Right renal pelvis (tissue), 4 donors: ENCODE measurements at regions not wholly inside any gene's neighbourhood (a gene's known extent, or its start where the extent isn't known, plus 50 kb on each side); places are given as distances from the start of the nearest gene placed in this dataset.
"Not testable (repeated sequence)": the region's sequence is repeated elsewhere in the genome, so short reads cannot be mapped to it uniquely, and the experiment has no call there.

Experiments
- DNase-seq, 4 donors: peaks; one replicate each; pipeline ENCODE4 v3.0.0-alpha.2; 2013; ENCODE audit warnings: low read depth in 4 of 4, low spot score in 3 of 4, missing footprints in 1 of 4

GRCh38 chr7:67604461-67605386 is 608.1 kb downstream of the TYW1 start:
- no peak for DNase-seq

GRCh38 chr7:67608806-67609205 is 612.2 kb downstream of the TYW1 start:
- no peak for DNase-seq

- DNase-seq, result no peak
These were observed 614.3 kb downstream of the TYW1 start for GRCh38 chr7:67610897-67611296.

- no peak for DNase-seq
These were observed 618.2 kb downstream of the TYW1 start for GRCh38 chr7:67614843-67615242.

- DNase-seq, result no peak
These were observed 619.9 kb downstream of the TYW1 start for GRCh38 chr7:67616517-67616916.

- no peak for DNase-seq
These were observed 622.0 kb downstream of the TYW1 start for GRCh38 chr7:67618556-67619162.

GRCh38 chr7:67619175-67619574 is 622.5 kb downstream of the TYW1 start:
- DNase-seq, result no peak

GRCh38 chr7:67620216-67620933 is 623.7 kb downstream of the TYW1 start:
- DNase-seq, result no peak

- no peak for DNase-seq
These were observed 625.1 kb downstream of the TYW1 start for GRCh38 chr7:67621704-67622103.

GRCh38 chr7:67625257-67625737 is 628.7 kb downstream of the TYW1 start:
- peak; percentile 72 to 80 (median 76) for DNase-seq

- DNase-seq, result no peak
These were observed 634.8 kb downstream of the TYW1 start for GRCh38 chr7:67631476-67631875.

GRCh38 chr7:67635271-67635670 is 638.6 kb downstream of the TYW1 start:
- no peak for DNase-seq

- DNase-seq, result no peak
These were observed 639.9 kb downstream of the TYW1 start for GRCh38 chr7:67636348-67637022.

- no peak for DNase-seq
These were observed 640.4 kb downstream of the TYW1 start for GRCh38 chr7:67637023-67637358.

- not testable (repeated sequence) for DNase-seq
These were observed 645.9 kb downstream of the TYW1 start for GRCh38 chr7:67642542-67642941.

- DNase-seq, result no peak
These were observed 647.5 kb downstream of the TYW1 start for GRCh38 chr7:67644151-67644550.

- DNase-seq, result no peak
These were observed 656.3 kb downstream of the TYW1 start for GRCh38 chr7:67652937-67653336.

- no peak for DNase-seq
These were observed 657.3 kb downstream of the TYW1 start for GRCh38 chr7:67653856-67654454.

- DNase-seq, result no peak
These were observed 658.0 kb downstream of the TYW1 start for GRCh38 chr7:67654642-67655041.

- no peak for DNase-seq
These were observed 658.5 kb downstream of the TYW1 start for GRCh38 chr7:67655168-67655567.
